ENCODE measurements at regions not wholly inside any gene's neighbourhood (a gene's known extent, or its start where the extent isn't known, plus 50 kb on each side); places are given as distances from the start of the nearest gene placed in this dataset.

GRCh38 chr6:139486476-139486799 is 112.0 kb upstream of the CITED2 start:
- Histone ChIP-seq H3K9me3 (ENCODE audit: control insufficient read depth in 5 of 5, low read length in 5 of 5) (no peaks in the 10 kb centered on the region), H3K4me3 (ENCODE audit: low read depth in 1 of 5, low read length in 5 of 5) (no peak overlapping the region), H3K36me3 (ENCODE audit: control insufficient read depth in 5 of 5, insufficient read depth in 5 of 5, low read length in 5 of 5) (no peaks in the 10 kb centered on the region), H3K4me1 (ENCODE audit: control insufficient read depth in 5 of 5, insufficient read depth in 5 of 5, low read length in 5 of 5) (peaks cover 0 to 10% (median 5%) of the 10 kb centered on the region in 5 donors), H3K27ac (ENCODE audit: low read depth, low read length) (no peak overlapping the region), H3K27me3 (ENCODE audit: control insufficient read depth in 5 of 5, insufficient read depth in 4 of 5, low read length in 5 of 5) (no peaks in the 10 kb centered on the region), H3K9ac (ENCODE audit: low read length in 5 of 5) (no peak overlapping the region)

GRCh38 chr6:139485742-139486475 is 111.5 kb upstream of the CITED2 start:
- H3K36me3 ChIP-seq (ENCODE audit: control insufficient read depth in 5 of 5, insufficient read depth in 5 of 5, low read length in 5 of 5): no peaks in the 10 kb centered on the region
- no peak overlapping the region for H3K9ac ChIP-seq (ENCODE audit: low read length in 5 of 5)
- H3K4me1 ChIP-seq (ENCODE audit: control insufficient read depth in 5 of 5, insufficient read depth in 5 of 5, low read length in 5 of 5): peaks cover 0 to 10% (median 5%) of the 10 kb centered on the region in 5 donors
- H3K4me3 ChIP-seq (ENCODE audit: low read depth in 1 of 5, low read length in 5 of 5): no peak overlapping the region
- H3K27ac ChIP-seq (ENCODE audit: low read depth, low read length): no peak overlapping the region
- no peaks in the 10 kb centered on the region for H3K9me3 ChIP-seq (ENCODE audit: control insufficient read depth in 5 of 5, low read length in 5 of 5)
- H3K27me3 ChIP-seq (ENCODE audit: control insufficient read depth in 5 of 5, insufficient read depth in 4 of 5, low read length in 5 of 5): no peaks in the 10 kb centered on the region

GRCh38 chr6:139485185-139485584 is 110.7 kb upstream of the CITED2 start:
- no peaks in the 10 kb centered on the region for H3K9me3 ChIP-seq (ENCODE audit: control insufficient read depth in 5 of 5, low read length in 5 of 5)
- no peak overlapping the region for H3K27ac ChIP-seq (ENCODE audit: low read depth, low read length)
- no peak overlapping the region for H3K4me3 ChIP-seq (ENCODE audit: low read depth in 1 of 5, low read length in 5 of 5)
- no peak overlapping the region for H3K9ac ChIP-seq (ENCODE audit: low read length in 5 of 5)
- no peaks in the 10 kb centered on the region for H3K36me3 ChIP-seq (ENCODE audit: control insufficient read depth in 5 of 5, insufficient read depth in 5 of 5, low read length in 5 of 5)
- no peaks in the 10 kb centered on the region for H3K27me3 ChIP-seq (ENCODE audit: control insufficient read depth in 5 of 5, insufficient read depth in 4 of 5, low read length in 5 of 5)
- H3K4me1 ChIP-seq (ENCODE audit: control insufficient read depth in 5 of 5, insufficient read depth in 5 of 5, low read length in 5 of 5): peaks cover 0 to 10% (median 5%) of the 10 kb centered on the region in 5 donors

GRCh38 chr6:139483079-139483478 is 108.6 kb upstream of the CITED2 start:
- Histone ChIP-seq H3K4me3 (ENCODE audit: low read depth in 1 of 5, low read length in 5 of 5) (no peak overlapping the region), H3K36me3 (ENCODE audit: control insufficient read depth in 5 of 5, insufficient read depth in 5 of 5, low read length in 5 of 5) (no peaks in the 10 kb centered on the region), H3K9me3 (ENCODE audit: control insufficient read depth in 5 of 5, low read length in 5 of 5) (no peaks in the 10 kb centered on the region), H3K27me3 (ENCODE audit: control insufficient read depth in 5 of 5, insufficient read depth in 4 of 5, low read length in 5 of 5) (no peaks in the 10 kb centered on the region), H3K4me1 (ENCODE audit: control insufficient read depth in 5 of 5, insufficient read depth in 5 of 5, low read length in 5 of 5) (peaks cover 0 to 10% (median 5%) of the 10 kb centered on the region in 5 donors), H3K27ac (ENCODE audit: low read depth, low read length) (no peak overlapping the region), H3K9ac (ENCODE audit: low read length in 5 of 5) (no peak overlapping the region)

- H3K4me3 ChIP-seq (ENCODE audit: low read depth in 1 of 5, low read length in 5 of 5): no peak overlapping the region
- H3K36me3 ChIP-seq (ENCODE audit: control insufficient read depth in 5 of 5, insufficient read depth in 5 of 5, low read length in 5 of 5): no peaks in the 10 kb centered on the region
- H3K27ac ChIP-seq (ENCODE audit: low read depth, low read length): no peak overlapping the region
- no peaks in the 10 kb centered on the region for H3K27me3 ChIP-seq (ENCODE audit: control insufficient read depth in 5 of 5, insufficient read depth in 4 of 5, low read length in 5 of 5)
- no peak overlapping the region for H3K9ac ChIP-seq (ENCODE audit: low read length in 5 of 5)
- H3K9me3 ChIP-seq (ENCODE audit: control insufficient read depth in 5 of 5, low read length in 5 of 5): no peaks in the 10 kb centered on the region
- peaks cover 0 to 10% (median 5%) of the 10 kb centered on the region in 5 donors for H3K4me1 ChIP-seq (ENCODE audit: control insufficient read depth in 5 of 5, insufficient read depth in 5 of 5, low read length in 5 of 5)
These were observed 107.8 kb upstream of the CITED2 start for GRCh38 chr6:139482287-139482686.

- Histone ChIP-seq H3K9ac (ENCODE audit: low read length in 5 of 5) (no peak overlapping the region), H3K27ac (ENCODE audit: low read depth, low read length) (no peak overlapping the region), H3K36me3 (ENCODE audit: control insufficient read depth in 5 of 5, insufficient read depth in 5 of 5, low read length in 5 of 5) (no peaks in the 10 kb centered on the region), H3K4me3 (ENCODE audit: low read depth in 1 of 5, low read length in 5 of 5) (no peak overlapping the region), H3K4me1 (ENCODE audit: control insufficient read depth in 5 of 5, insufficient read depth in 5 of 5, low read length in 5 of 5) (peaks cover 0 to 11% (median 5%) of the 10 kb centered on the region in 5 donors), H3K9me3 (ENCODE audit: control insufficient read depth in 5 of 5, low read length in 5 of 5) (no peaks in the 10 kb centered on the region), H3K27me3 (ENCODE audit: control insufficient read depth in 5 of 5, insufficient read depth in 4 of 5, low read length in 5 of 5) (no peaks in the 10 kb centered on the region)
These were observed 106.1 kb upstream of the CITED2 start for GRCh38 chr6:139480356-139481165.

GRCh38 chr6:139479433-139480222 is 105.2 kb upstream of the CITED2 start:
- Histone ChIP-seq H3K9ac (ENCODE audit: low read length in 5 of 5) (no peak overlapping the region), H3K4me3 (ENCODE audit: low read depth in 1 of 5, low read length in 5 of 5) (no peak overlapping the region), H3K27ac (ENCODE audit: low read depth, low read length) (no peak overlapping the region), H3K27me3 (ENCODE audit: control insufficient read depth in 5 of 5, insufficient read depth in 4 of 5, low read length in 5 of 5) (no peaks in the 10 kb centered on the region), H3K36me3 (ENCODE audit: control insufficient read depth in 5 of 5, insufficient read depth in 5 of 5, low read length in 5 of 5) (no peaks in the 10 kb centered on the region), H3K9me3 (ENCODE audit: control insufficient read depth in 5 of 5, low read length in 5 of 5) (no peaks in the 10 kb centered on the region), H3K4me1 (ENCODE audit: control insufficient read depth in 5 of 5, insufficient read depth in 5 of 5, low read length in 5 of 5) (peaks cover 0 to 20% (median 11%) of the 10 kb centered on the region in 5 donors)

- no peak overlapping the region for H3K9ac ChIP-seq (ENCODE audit: low read length in 5 of 5)
- H3K27ac ChIP-seq (ENCODE audit: low read depth, low read length): no peak overlapping the region
- no peak overlapping the region for H3K4me3 ChIP-seq (ENCODE audit: low read depth in 1 of 5, low read length in 5 of 5)
- H3K36me3 ChIP-seq (ENCODE audit: control insufficient read depth in 5 of 5, insufficient read depth in 5 of 5, low read length in 5 of 5): no peaks in the 10 kb centered on the region
- peaks cover 0 to 34% (median 23%) of the 10 kb centered on the region in 5 donors for H3K4me1 ChIP-seq (ENCODE audit: control insufficient read depth in 5 of 5, insufficient read depth in 5 of 5, low read length in 5 of 5)
- no peaks in the 10 kb centered on the region for H3K9me3 ChIP-seq (ENCODE audit: control insufficient read depth in 5 of 5, low read length in 5 of 5)
- H3K27me3 ChIP-seq (ENCODE audit: control insufficient read depth in 5 of 5, insufficient read depth in 4 of 5, low read length in 5 of 5): no peaks in the 10 kb centered on the region
These were observed 101.2 kb upstream of the CITED2 start for GRCh38 chr6:139475646-139476045.

GRCh38 chr6:139475241-139475640 is 100.8 kb upstream of the CITED2 start:
- Histone ChIP-seq H3K9me3 (ENCODE audit: control insufficient read depth in 5 of 5, low read length in 5 of 5) (no peaks in the 10 kb centered on the region), H3K4me1 (ENCODE audit: control insufficient read depth in 5 of 5, insufficient read depth in 5 of 5, low read length in 5 of 5) (peaks cover 0 to 34% (median 23%) of the 10 kb centered on the region in 5 donors), H3K27me3 (ENCODE audit: control insufficient read depth in 5 of 5, insufficient read depth in 4 of 5, low read length in 5 of 5) (no peaks in the 10 kb centered on the region), H3K36me3 (ENCODE audit: control insufficient read depth in 5 of 5, insufficient read depth in 5 of 5, low read length in 5 of 5) (no peaks in the 10 kb centered on the region), H3K4me3 (ENCODE audit: low read depth in 1 of 5, low read length in 5 of 5) (no peak overlapping the region), H3K9ac (ENCODE audit: low read length in 5 of 5) (no peak overlapping the region), H3K27ac (ENCODE audit: low read depth, low read length) (no peak overlapping the region)
